Testis (tissue), 2 donors: ENCODE measurements at regions not wholly inside any gene's neighbourhood (a gene's known extent, or its start where the extent isn't known, plus 50 kb on each side); places are given as distances from the start of the nearest gene placed in this dataset.

ENCODE experiments used
- CTCF ChIP-seq, 3 experiments: fragments of 450-650 bp in 2 of 3; fragments of 200-600 bp in 1 of 3; sonication (generic) in 1 of 3; IDR thresholded peaks; one replicate each; pipeline ENCODE4 v1.5.1; 2016 to 2019; ENCODE audit warnings: antibody characterized with exemption in 3 of 3, mild to moderate bottlenecking in 2 of 3, moderate library complexity in 1 of 3
- POLR2A ChIP-seq: fragments of 450-650 bp; IDR thresholded peaks from one replicate; pipeline ENCODE4 v1.6.1; 2017; ENCODE audit warnings: antibody characterized with exemption, mild to moderate bottlenecking, moderate library complexity

GRCh38 chr3:21835264-21835663 is 84.3 kb upstream of the ZNF385D start:
- TF ChIP-seq CTCF (IDR thresholded peaks at IDR 0.05) (no peak), POLR2A (no peak)
